ENCODE measurements at regions not wholly inside any gene's neighbourhood (a gene's known extent, or its start where the extent isn't known, plus 50 kb on each side); places are given as distances from the start of the nearest gene placed in this dataset.

- H3K4me3 Mint-ChIP-seq = no peak overlapping the region
- H3K9me3 Mint-ChIP-seq = peaks cover 5 to 16% of the 10 kb centered on the region in 2 donors
- no peaks in the 10 kb centered on the region for H3K4me1 Mint-ChIP-seq
- H3K4me3 ChIP-seq (ENCODE audit: low read length) = no peak overlapping the region
- WGBS (ENCODE audit: insufficient coverage) = 95% methylated on average over 5 of the region's 5 CpGs
- no peaks in the 10 kb centered on the region for H3K36me3 ChIP-seq (ENCODE audit: control insufficient read depth, insufficient read depth, low read length)
- DNase-seq = no peak
- H3K9me3 ChIP-seq (ENCODE audit: control insufficient read depth, insufficient read depth, low read length) = no peaks in the 10 kb centered on the region
- H3K27me3 ChIP-seq (ENCODE audit: control insufficient read depth, insufficient read depth, low read length) = no peaks in the 10 kb centered on the region
- no peak overlapping the region for H3K27ac Mint-ChIP-seq
- no peaks in the 10 kb centered on the region for H3K4me1 ChIP-seq (ENCODE audit: control insufficient read depth, insufficient read depth, low read length)
- no peaks in the 10 kb centered on the region for H3K27me3 Mint-ChIP-seq (ENCODE audit: low read depth in 2 of 2)
- no peaks in the 10 kb centered on the region for H3K36me3 Mint-ChIP-seq
- intact Hi-C loops (cut with micrococcal nuclease) = no loop called here
- ATAC-seq = no peak
- H3K27ac ChIP-seq (ENCODE audit: low read length) = no peak overlapping the region
- no peak for TF ChIP-seq CTCF (IDR thresholded peaks at IDR 0.05)
These were observed 1618.6 kb upstream of the CELF4 start for GRCh38 chr18:39184176-39184575.

- Mint-ChIP-seq H3K4me3 (no peak overlapping the region), H3K4me1 (no peaks in the 10 kb centered on the region), H3K9me3 (peaks cover 8 to 15% of the 10 kb centered on the region in 2 donors), H3K27me3 (ENCODE audit: low read depth in 2 of 2) (no peaks in the 10 kb centered on the region), H3K27ac (no peak overlapping the region), H3K36me3 (peaks cover 6% of the 10 kb centered on the region)
- no peaks in the 10 kb centered on the region for H3K36me3 ChIP-seq (ENCODE audit: control insufficient read depth, insufficient read depth, low read length)
- TF ChIP-seq CTCF (IDR thresholded peaks at IDR 0.05) = no peak
- no peaks in the 10 kb centered on the region for H3K4me1 ChIP-seq (ENCODE audit: control insufficient read depth, insufficient read depth, low read length)
- WGBS (ENCODE audit: insufficient coverage) = 78% methylated on average over 2 of the region's 2 CpGs
- ATAC-seq (no peak), DNase-seq (no peak)
- H3K9me3 ChIP-seq (ENCODE audit: control insufficient read depth, insufficient read depth, low read length) = no peaks in the 10 kb centered on the region
- no peaks in the 10 kb centered on the region for H3K27me3 ChIP-seq (ENCODE audit: control insufficient read depth, insufficient read depth, low read length)
- intact Hi-C loops (cut with micrococcal nuclease) = no loop called here
- H3K4me3 ChIP-seq (ENCODE audit: low read length) = no peak overlapping the region
- no peak overlapping the region for H3K27ac ChIP-seq (ENCODE audit: low read length)
These were observed 1612.6 kb upstream of the CELF4 start for GRCh38 chr18:39178166-39178565.

- H3K9me3 ChIP-seq (ENCODE audit: control insufficient read depth, insufficient read depth, low read length) = peaks cover 3% of the 10 kb centered on the region
- no peak overlapping the region for H3K4me3 Mint-ChIP-seq
- DNase-seq = no peak
- H3K9me3 Mint-ChIP-seq = peaks cover 5 to 8% of the 10 kb centered on the region in 2 donors
- no peaks in the 10 kb centered on the region for H3K4me1 ChIP-seq (ENCODE audit: control insufficient read depth, insufficient read depth, low read length)
- H3K4me1 Mint-ChIP-seq = no peaks in the 10 kb centered on the region
- H3K27ac ChIP-seq (ENCODE audit: low read length) = no peak overlapping the region
- H3K36me3 Mint-ChIP-seq = peaks cover 6% of the 10 kb centered on the region
- no peak for ATAC-seq
- no peak overlapping the region for H3K4me3 ChIP-seq (ENCODE audit: low read length)
- 82% methylated on average over 3 of the region's 4 CpGs for WGBS (ENCODE audit: insufficient coverage)
- H3K36me3 ChIP-seq (ENCODE audit: control insufficient read depth, insufficient read depth, low read length) = no peaks in the 10 kb centered on the region
- no peaks in the 10 kb centered on the region for H3K27me3 ChIP-seq (ENCODE audit: control insufficient read depth, insufficient read depth, low read length)
- H3K27ac Mint-ChIP-seq = no peak overlapping the region
- no peaks in the 10 kb centered on the region for H3K27me3 Mint-ChIP-seq (ENCODE audit: low read depth in 2 of 2)
- intact Hi-C loops (cut with micrococcal nuclease) = no loop called here
- TF ChIP-seq CTCF (IDR thresholded peaks at IDR 0.05) = no peak
These were observed 1607.3 kb upstream of the CELF4 start for GRCh38 chr18:39172695-39173421.

GRCh38 chr18:39168723-39169122 lies 1603.1 kb upstream of the CELF4 start:
- 64% methylated on average over 1 of the region's 1 CpG for WGBS (ENCODE audit: insufficient coverage)
- no peaks in the 10 kb centered on the region for H3K36me3 ChIP-seq (ENCODE audit: control insufficient read depth, insufficient read depth, low read length)
- H3K27me3 Mint-ChIP-seq (ENCODE audit: low read depth in 2 of 2) = no peaks in the 10 kb centered on the region
- H3K9me3 Mint-ChIP-seq = peaks cover 8 to 12% of the 10 kb centered on the region in 2 donors
- no peak for TF ChIP-seq CTCF (IDR thresholded peaks at IDR 0.05)
- no peaks in the 10 kb centered on the region for H3K4me1 ChIP-seq (ENCODE audit: control insufficient read depth, insufficient read depth, low read length)
- intact Hi-C loops (cut with micrococcal nuclease) = no loop called here
- no peaks in the 10 kb centered on the region for H3K36me3 Mint-ChIP-seq
- H3K9me3 ChIP-seq (ENCODE audit: control insufficient read depth, insufficient read depth, low read length) = peaks cover 3% of the 10 kb centered on the region
- no peak overlapping the region for H3K27ac Mint-ChIP-seq
- no peaks in the 10 kb centered on the region for H3K27me3 ChIP-seq (ENCODE audit: control insufficient read depth, insufficient read depth, low read length)
- no peak overlapping the region for H3K4me3 ChIP-seq (ENCODE audit: low read length)
- no peak overlapping the region for H3K4me3 Mint-ChIP-seq
- ATAC-seq = no peak
- no peak for DNase-seq
- no peaks in the 10 kb centered on the region for H3K4me1 Mint-ChIP-seq
- H3K27ac ChIP-seq (ENCODE audit: low read length) = no peak overlapping the region
